ENCODE measurements at regions not wholly inside any gene's neighbourhood (a gene's known extent, or its start where the extent isn't known, plus 50 kb on each side); places are given as distances from the start of the nearest gene placed in this dataset.

GRCh38 chr10:78754269-78755062 is 314.3 kb upstream of the ZMIZ1 start:
- no peak for DNase-seq

DNA sequence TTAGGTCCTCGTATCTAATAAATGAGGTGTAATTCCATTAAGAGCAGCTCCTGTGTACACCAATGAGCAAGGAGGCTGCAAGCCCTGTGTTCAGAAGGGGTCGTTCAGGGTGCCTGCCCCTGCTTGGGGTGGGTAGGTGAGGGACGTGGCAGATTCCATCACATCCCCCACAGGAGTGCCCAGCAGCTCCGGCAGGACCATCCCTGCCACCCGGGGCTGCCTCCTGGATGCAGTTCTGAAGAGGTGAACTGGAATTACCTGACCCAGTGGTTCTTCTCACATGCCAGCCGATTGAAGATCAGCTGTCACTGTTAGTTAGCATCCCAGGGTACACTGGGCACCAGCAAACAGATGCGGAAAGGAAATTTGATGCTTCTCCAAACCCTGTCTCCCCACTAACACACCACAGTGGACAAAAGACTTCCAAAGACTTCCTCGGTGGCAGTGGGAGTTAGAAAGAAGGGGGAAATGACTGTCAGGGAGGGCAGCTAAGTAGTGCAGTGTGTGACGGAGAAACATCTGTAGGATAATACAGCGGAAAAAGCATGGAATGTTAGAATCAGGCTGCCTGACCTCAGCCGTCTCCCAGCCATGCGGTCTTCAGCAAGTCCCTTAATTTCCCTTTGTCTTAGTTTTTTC is 313.6 kb upstream of the ZMIZ1 start:
- no peak for DNase-seq

DNA sequence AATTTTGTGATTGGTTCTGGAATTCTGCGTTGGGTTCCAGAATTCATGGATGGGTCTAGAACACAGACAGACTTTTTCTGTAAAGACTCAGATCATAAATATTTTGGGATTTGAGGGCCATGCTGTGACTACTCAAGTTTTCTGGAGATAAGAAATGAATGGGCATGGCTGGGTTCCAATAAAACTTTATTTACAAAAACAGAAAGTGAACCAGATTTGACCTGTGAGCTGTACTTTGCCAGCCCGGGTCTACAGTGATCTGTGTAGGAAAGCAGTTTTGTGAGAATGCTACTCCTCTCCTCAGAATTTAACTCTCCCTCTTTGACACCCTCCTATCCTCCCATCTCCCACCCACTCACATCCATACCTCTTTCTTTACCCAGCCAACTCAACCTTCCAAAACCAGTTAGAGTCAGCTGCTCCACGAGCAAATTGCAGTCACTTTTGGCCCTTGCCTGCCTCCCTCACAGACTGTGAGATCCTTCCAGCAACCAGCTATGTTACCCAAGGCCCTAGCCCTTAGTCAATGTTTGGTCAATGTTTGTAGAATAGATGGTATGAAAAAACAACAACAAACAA is 312.8 kb upstream of the ZMIZ1 start:
- no peak for DNase-seq

- DNase-seq: no peak
Observed at GRCh38 chr10:78756604-78757343, 312.0 kb upstream of the ZMIZ1 start.

GRCh38 chr10:78757344-78757925 is 311.3 kb upstream of the ZMIZ1 start:
- no peak for DNase-seq

DNA sequence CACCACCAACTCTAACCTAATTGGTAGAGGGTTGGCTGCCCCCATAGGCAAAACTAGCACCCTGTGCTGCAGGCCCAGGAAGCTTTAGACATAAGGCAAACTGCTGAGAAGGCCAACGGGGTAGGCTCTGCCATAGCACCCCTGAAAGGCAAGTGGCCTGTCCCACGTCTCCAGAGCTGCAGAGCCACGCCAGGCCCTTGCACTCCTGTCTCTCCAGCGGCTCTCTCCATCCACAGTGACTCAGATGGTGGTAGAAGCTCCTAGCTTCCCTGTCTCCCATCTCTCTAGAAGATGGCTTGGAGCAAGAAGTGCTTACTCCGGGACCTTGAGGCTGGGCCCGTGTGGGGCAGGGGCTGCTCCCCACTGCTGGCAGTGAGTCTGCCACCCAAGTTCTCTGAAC is 310.6 kb upstream of the ZMIZ1 start:
- no peak for DNase-seq

- no peak for DNase-seq
Observed at GRCh38 chr10:78759456-78760120, 309.2 kb upstream of the ZMIZ1 start.

- no peak for DNase-seq
Observed at GRCh38 chr10:78760463-78761310, 308.1 kb upstream of the ZMIZ1 start.

DNA sequence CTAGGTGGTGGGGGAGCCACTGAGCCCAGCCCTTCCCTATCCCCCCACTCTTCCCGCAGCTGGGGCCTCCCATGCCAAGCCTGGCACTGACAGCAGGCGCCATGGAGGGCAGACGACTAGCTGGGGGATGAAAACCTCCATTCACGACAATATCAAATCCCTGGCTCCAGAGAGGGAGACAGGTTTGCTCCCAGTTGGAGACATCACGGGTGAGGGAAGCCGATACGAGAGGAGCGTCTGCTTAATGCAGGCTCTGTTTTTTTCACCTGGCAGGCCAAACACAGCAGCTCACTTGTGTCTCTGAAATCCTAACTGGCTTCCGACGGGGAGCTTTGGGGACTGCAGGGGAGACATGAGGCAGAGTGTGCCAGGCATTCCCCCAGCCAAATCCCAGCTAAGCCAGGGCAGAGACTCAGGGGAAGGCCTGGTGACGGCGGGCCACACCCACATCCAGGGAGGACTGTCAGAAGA is 307.4 kb upstream of the ZMIZ1 start:
- no peak for DNase-seq

DNA sequence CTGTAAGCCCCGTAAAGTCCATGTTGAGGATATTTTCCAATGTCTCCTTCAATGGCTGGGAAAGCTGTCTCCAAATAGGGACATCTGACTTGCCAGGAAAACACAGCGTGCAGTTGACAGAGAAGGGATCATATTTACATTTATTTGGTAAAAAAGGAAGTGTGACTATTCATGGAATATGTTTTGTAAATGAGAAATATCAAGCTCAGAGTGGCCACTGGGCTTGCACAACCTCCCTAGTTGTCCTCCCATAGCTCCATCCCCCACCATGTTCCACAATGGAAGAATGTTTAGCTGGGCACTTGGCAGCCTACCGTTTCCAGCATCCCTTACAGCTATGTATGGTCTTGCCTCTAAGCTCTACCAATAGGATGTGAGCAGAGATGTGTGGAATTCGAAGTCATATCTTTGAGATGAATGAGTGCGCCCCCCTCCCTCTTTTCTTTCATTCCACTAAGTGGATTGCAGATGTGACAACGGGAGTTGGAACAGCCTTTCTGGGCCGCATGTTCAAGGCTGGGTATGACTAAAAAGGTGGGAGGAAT is 306.6 kb upstream of the ZMIZ1 start:
- no peak for DNase-seq

- DNase-seq: no peak
Observed at GRCh38 chr10:78763234-78763633, 305.5 kb upstream of the ZMIZ1 start.

DNA sequence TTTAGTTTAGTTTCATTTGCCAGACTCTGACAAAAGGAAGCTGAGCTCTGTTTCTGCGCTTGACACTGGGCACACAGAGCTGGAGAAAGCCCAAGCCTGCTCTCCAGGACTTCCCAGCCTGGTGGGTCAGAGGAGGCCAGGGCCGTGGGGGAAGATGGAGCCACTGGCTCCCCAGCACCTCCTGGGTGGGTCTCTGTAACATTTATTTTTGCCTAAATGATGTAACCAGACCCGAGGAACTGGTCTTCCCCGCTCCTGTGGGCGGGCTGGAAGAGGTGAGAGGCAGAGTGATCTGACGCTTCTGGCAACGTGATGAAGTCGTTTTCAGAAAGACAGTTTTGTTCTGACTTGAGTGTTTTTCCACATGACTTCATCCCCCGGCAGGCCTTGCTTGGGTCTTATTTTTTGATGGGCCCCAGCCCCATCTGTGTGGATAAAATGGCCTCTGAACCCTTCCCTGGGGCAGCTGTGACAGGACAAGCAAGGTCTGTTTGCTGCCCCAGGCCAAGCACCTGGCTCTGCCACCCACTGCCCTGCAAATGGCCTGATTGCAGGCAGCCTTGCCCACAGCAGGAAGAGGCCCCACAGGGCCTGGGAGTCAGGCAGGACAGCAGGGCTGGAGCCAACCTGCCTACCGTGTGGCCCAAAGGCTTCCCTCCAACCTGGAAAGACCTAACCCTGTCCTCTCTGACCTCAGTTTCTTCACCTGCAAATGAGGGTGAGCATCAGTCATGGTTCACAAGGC is 304.9 kb upstream of the ZMIZ1 start:
- no peak for DNase-seq

DNA sequence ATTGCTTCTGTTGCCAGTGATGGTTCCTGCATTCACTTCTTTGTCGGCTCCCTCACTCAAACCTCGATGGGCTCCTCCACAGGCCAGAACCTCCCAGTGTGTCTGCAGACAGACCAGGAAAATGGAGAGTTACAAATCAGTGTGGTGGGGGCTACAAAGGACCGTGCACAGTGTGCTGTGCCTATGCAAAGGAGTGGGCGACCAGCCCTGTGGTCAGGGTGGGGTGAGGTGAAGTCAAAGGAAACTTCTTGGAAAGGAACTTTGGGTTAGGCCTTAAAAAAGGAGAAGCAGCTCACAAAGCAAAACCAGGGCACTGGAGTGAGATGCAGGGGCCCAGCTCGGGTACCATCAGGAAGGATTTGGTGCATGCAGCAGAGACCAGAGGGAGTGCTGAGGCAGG is 304.3 kb upstream of the ZMIZ1 start:
- no peak for DNase-seq

GRCh38 chr10:78764846-78765430 is 303.8 kb upstream of the ZMIZ1 start:
- DNase-seq: no peak

- DNase-seq: no peak
Observed at GRCh38 chr10:78765726-78766335, 302.9 kb upstream of the ZMIZ1 start.

- no peak for DNase-seq
Observed at GRCh38 chr10:78766603-78767002, 302.2 kb upstream of the ZMIZ1 start.

- no peak for DNase-seq
Observed at GRCh38 chr10:78768041-78768835, 300.5 kb upstream of the ZMIZ1 start.

DNA sequence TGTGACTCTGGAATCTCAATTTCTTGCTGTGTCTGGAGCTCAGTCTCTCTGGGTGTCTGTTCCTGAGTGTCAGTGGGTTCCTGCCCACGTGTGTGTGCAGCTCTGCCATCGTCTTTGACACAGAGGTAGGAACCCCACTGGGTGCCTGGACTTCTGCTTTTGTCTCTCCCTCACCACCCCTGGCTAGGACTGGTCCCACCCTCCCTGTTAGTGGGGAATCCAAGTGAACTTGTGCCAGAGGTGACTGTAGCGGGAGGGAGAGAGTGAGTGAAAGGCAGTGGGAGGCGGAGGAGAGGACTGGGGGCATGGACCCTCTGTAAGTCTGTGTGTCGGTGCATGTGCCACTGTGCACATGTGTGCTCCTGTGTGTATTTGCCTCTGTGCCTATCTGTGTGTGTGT is 299.9 kb upstream of the ZMIZ1 start:
- DNase-seq: no peak

DNA sequence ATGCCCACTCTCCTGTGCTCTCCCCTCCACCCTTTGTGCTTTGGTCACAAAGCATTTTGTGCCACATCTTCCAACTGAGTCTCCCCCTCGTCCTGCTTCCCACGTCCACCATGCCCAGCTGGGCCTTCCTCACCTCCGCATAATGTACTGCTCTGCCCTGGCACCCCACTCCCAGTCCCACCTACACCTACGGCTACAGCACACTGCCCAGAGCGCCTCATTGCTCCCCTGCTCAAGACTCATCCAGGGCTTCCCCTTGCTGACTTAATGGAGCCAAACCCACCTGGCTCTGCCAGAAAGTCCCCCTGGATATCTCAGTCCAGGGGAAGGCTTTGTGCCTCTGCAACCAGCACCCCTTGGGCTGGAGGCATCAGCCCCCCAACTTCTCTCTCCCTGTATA is 299.2 kb upstream of the ZMIZ1 start:
- DNase-seq: no peak

Data from activated T-cell treated with anti-CD3 and anti-CD28 coated beads, Interleukin-2, amount 50 U/mL, for 1 hour (primary cell).